K562 (cell line): ENCODE measurements at regions not wholly inside any gene's neighbourhood (a gene's known extent, or its start where the extent isn't known, plus 50 kb on each side); places are given as distances from the start of the nearest gene placed in this dataset.
A peak's percentile ranks its signal among the peaks of the same experiment; 100 is the strongest.
"Not testable (repeated sequence)": the region's sequence is repeated elsewhere in the genome, so short reads cannot be mapped to it uniquely, and the experiment has no call there.

Experiments used
- ATAC-seq: fragments of 200-7000 bp; cut with Tn5 transposase; 3 replicates; pipeline ENCODE4 v1.9.1; 2020; ENCODE audit warnings: moderate library complexity
- BruUV-seq: library from RNA; stranded (reverse); fragments of 400-500 nt; replicated peaks from 2 replicates; lab custom pipeline; 2021; lab: Mats Ljungman, UMichigan
- CTCF ChIA-PET: fragments of 300-600 bp; formaldehyde crosslinking; extraction: SDS; loops from one replicate; lab custom pipeline; 2021; ENCODE audit warnings: low intra/inter-chr PET ratio; lab: Yijun Ruan, JAX
- POLR2A ChIA-PET: fragments of 300-600, 350-650 bp; sonication (Branson Sonifier 250); formaldehyde crosslinking; extraction: SDS; loops from one replicate; lab custom pipeline; 2021; ENCODE audit warnings: antibody characterized with exemption, inconsistent platforms; lab: Yijun Ruan, JAX
- DNase-seq, 4 experiments: peaks; one replicate each; pipeline versions ENCODE4 v3.0.0 to v3.0.0-alpha.2; 2011 to 2018; ENCODE audit warnings: low spot score in 3 of 4, mixed read lengths in 3 of 4; ENCODE audit errors: extremely low read depth in 1 of 4
- FAIRE-seq: peaks from 2 replicates; lab custom pipeline; 2011; peaks lifted over from hg19 to GRCh38; lab: Jason Lieb, UNC
- H2AFZ ChIP-seq: 2 replicates; pipeline ENCODE4 v1.6.0; 2011; ENCODE audit warnings: low read depth, low read length, control low read depth, inconsistent platforms
- H3K27ac ChIP-seq: fragments of 200-600 bp; 3 replicates; pipeline ENCODE4 v1.8.0; 2011; ENCODE audit warnings: low read depth, mild to moderate bottlenecking, control low read depth, inconsistent platforms, low read length, moderate library complexity, mixed read lengths; ENCODE audit errors: extremely low read depth
- H3K27me3 ChIP-seq, 2 experiments: fragments of 300-600 bp in 1 of 2; 2 replicates in 1 of 2; 3 replicates in 1 of 2; pipeline versions ENCODE4 v1.6.0 to v1.8.0; 2011; ENCODE audit warnings: inconsistent platforms in 2 of 2, low read length in 2 of 2, mild to moderate bottlenecking in 1 of 2, mixed read lengths in 1 of 2, moderate library complexity in 1 of 2; ENCODE audit not compliant: control insufficient read depth in 2 of 2, insufficient read depth in 2 of 2
- H3K36me3 ChIP-seq: fragments of 300-600 bp; 3 replicates; pipeline ENCODE4 v1.8.0; 2011; ENCODE audit warnings: mild to moderate bottlenecking, low read length, inconsistent platforms; ENCODE audit not compliant: control insufficient read depth, insufficient read depth
- H3K4me1 ChIP-seq, 2 experiments: fragments of 200-600 bp in 1 of 2; replicated peaks in 1 of 2; 2 replicates in 1 of 2; 3 replicates in 1 of 2; pipeline versions ENCODE4 v1.5.1 to v1.8.0; 2011; ENCODE audit warnings: inconsistent platforms in 2 of 2, low read length in 2 of 2, mild to moderate bottlenecking in 1 of 2, mixed read lengths in 1 of 2, moderate library complexity in 1 of 2; ENCODE audit not compliant: control insufficient read depth in 2 of 2, insufficient read depth in 2 of 2
- H3K4me2 ChIP-seq: 2 replicates; pipeline ENCODE4 v1.6.1; 2011; ENCODE audit warnings: low read length, control low read depth, inconsistent platforms, mixed read lengths; ENCODE audit not compliant: insufficient read depth
- H3K4me3 ChIP-seq: fragments of 200-600 bp; sonication (generic), shearing (Covaris generic); 2 replicates; pipeline ENCODE4 v1.5.1; 2016; ENCODE audit warnings: control low read depth, inconsistent platforms
- H3K79me2 ChIP-seq: fragments of 200-600 bp; 3 replicates; pipeline ENCODE4 v1.8.0; 2011; ENCODE audit warnings: low read length, inconsistent platforms; ENCODE audit not compliant: control insufficient read depth, insufficient read depth
- H3K9ac ChIP-seq, 2 experiments: 2 replicates each; pipeline versions ENCODE4 v1.6.0 to v1.6.1; 2011; ENCODE audit warnings: low read depth in 2 of 2, low read length in 2 of 2, control low read depth in 1 of 2, inconsistent platforms in 1 of 2, mild to moderate bottlenecking in 1 of 2, mixed read lengths in 1 of 2; ENCODE audit not compliant: insufficient read depth in 1 of 2
- H3K9me1 ChIP-seq: one replicate; pipeline ENCODE4 v1.6.0; 2011; ENCODE audit warnings: inconsistent platforms, mild to moderate bottlenecking, low read length, moderate library complexity; ENCODE audit not compliant: control insufficient read depth, insufficient read depth
- H3K9me3 ChIP-seq: replicated peaks from 2 replicates; pipeline ENCODE4 v1.5.1; 2011; ENCODE audit warnings: low read depth, low read length, inconsistent platforms; ENCODE audit not compliant: control insufficient read depth, insufficient read depth
- H4K20me1 ChIP-seq: replicated peaks from 2 replicates; pipeline ENCODE4 v1.6.1; 2011; ENCODE audit warnings: low read length, inconsistent platforms, mixed read lengths; ENCODE audit not compliant: control insufficient read depth, insufficient read depth
- GTF2A2 ChIP-seq: IDR thresholded peaks from 2 replicates; pipeline ENCODE4 v1.6.1; 2016; ENCODE audit warnings: mild to moderate bottlenecking, missing genetic modification characterization, missing compliant biosample characterization
- GTF2F1 ChIP-seq: IDR thresholded peaks from 2 replicates; pipeline ENCODE4 v1.6.1; 2011; ENCODE audit warnings: low read depth, low read length, improper control_type of control experiment
- POLR2A ChIP-seq: fragments of 450-650 bp; conservative IDR thresholded peaks from 2 replicates; pipeline ENCODE4 v1.6.1; 2016
- SMAD1 ChIP-seq: fragments of 150-350 bp; IDR thresholded peaks from 2 replicates; pipeline ENCODE4 v1.6.1; 2014; ENCODE audit warnings: low read length, low read depth; ENCODE audit not compliant: partially characterized antibody
- ZNF740 ChIP-seq, 3 experiments: fragments of 200-800 bp in 1 of 3; sonication (Bioruptor generic) in 1 of 3; sonication (generic) in 1 of 3; formaldehyde crosslinking in 1 of 3; IDR thresholded peaks; 2 replicates each; pipeline versions ENCODE4 v1.6.1 to v1.8.0; 2016 to 2022; ENCODE audit warnings: mild to moderate bottlenecking in 2 of 3, missing compliant biosample characterization in 2 of 3, missing genetic modification characterization in 2 of 3, missing genetic modification reagents in 1 of 3
- WGBS: fragments of 100-300 bp; shearing (Covaris generic); methylation state at CpG from one replicate; pipeline ENCODE4 v1.1.6; 2016; ENCODE audit warnings: low coverage, mixed read lengths; ENCODE audit not compliant: insufficient coverage; ENCODE audit errors: missing lambda C conversion rate; 5-methylcytosine and 5-hydroxymethylcytosine counted together
- in situ Hi-C: fragments of 300-500 bp; cut with MboI; formaldehyde crosslinking; loops from 4 replicates; pipeline ENCODE4 v1.15.0; 2018; ENCODE audit warnings: inconsistent platforms, mixed read lengths
- intact Hi-C: fragments of 100-400 bp; cut with micrococcal nuclease; formaldehyde crosslinking; loops from 2 replicates; pipeline ENCODE4 v1.14.2; 2022

- WGBS = 1% methylated on average over 10 of the region's 10 CpGs
- CTCF ChIA-PET = no interaction called here
- in situ Hi-C loops = no loop called here
- H3K9me1 ChIP-seq = no peaks in the 10 kb centered on the region
- H3K9ac ChIP-seq = no peak overlapping the region
- H3K27me3 ChIP-seq = peaks cover 2 to 18% of the 10 kb centered on the region in 2 experiments; a peak in 4 of 5 replicates
- H4K20me1 ChIP-seq = no peaks in the 10 kb centered on the region
- no peak for FAIRE-seq
- H3K9me3 ChIP-seq = no peaks in the 10 kb centered on the region; the same call in 1 of the 2 replicates
- H3K27ac ChIP-seq = no peak overlapping the region
- POLR2A ChIA-PET = interaction anchor here (0.7 to 1.2 kb wide), 2 partner anchors 10 to 1097 kb away, joined by 3 to 4 read pairs; no protein-coding TSS in a partner anchor
- no peaks in the 10 kb centered on the region for H3K4me1 ChIP-seq
- TF ChIP-seq SMAD1 (no peak), GTF2A2 (tag) (peak; percentile 77), ZNF740 (CRISPR knock-in tag; IDR thresholded peaks at IDR 0.05) (no peak), ZNF740 (tag; IDR thresholded peaks at IDR 0.05) (peak in 1 of 2 experiments; percentile 86; a peak in 2 of 4 replicates)
- no peaks in the 10 kb centered on the region for H3K79me2 ChIP-seq
- intact Hi-C loops = no loop called here
- no peak for ATAC-seq
- DNase-seq = no peak
- H3K36me3 ChIP-seq = no peaks in the 10 kb centered on the region
- BruUV-seq = no TSS peak
- no peak overlapping the region for H3K4me3 ChIP-seq
- no peak overlapping the region for H3K4me2 ChIP-seq
- no peak overlapping the region for H2AFZ ChIP-seq
These were observed 167.6 kb downstream of the THBS2 start for GRCh38 chr6:169086020-169086419.

GRCh38 chr6:169085466-169085865 is 168.2 kb downstream of the THBS2 start:
- H3K9me3 ChIP-seq = no peaks in the 10 kb centered on the region
- H4K20me1 ChIP-seq = no peaks in the 10 kb centered on the region
- no peak overlapping the region for H3K27ac ChIP-seq
- no peak overlapping the region for H3K4me2 ChIP-seq
- H3K9me1 ChIP-seq = no peaks in the 10 kb centered on the region
- no peak overlapping the region for H3K4me3 ChIP-seq
- intact Hi-C loops = no loop called here
- no peak for FAIRE-seq
- in situ Hi-C loops = no loop called here
- H3K4me1 ChIP-seq = no peaks in the 10 kb centered on the region
- H3K27me3 ChIP-seq = peaks cover 2 to 18% of the 10 kb centered on the region in 2 experiments; a peak in 4 of 5 replicates
- ChIA-PET CTCF (no interaction called here), POLR2A (interaction anchor here (1.2 kb wide), 1 partner anchor 9 kb away, joined by 4 read pairs; no protein-coding TSS in a partner anchor)
- no peaks in the 10 kb centered on the region for H3K79me2 ChIP-seq
- 5% methylated on average over 6 of the region's 6 CpGs for WGBS
- no peak for DNase-seq
- no TSS peak for BruUV-seq
- no peaks in the 10 kb centered on the region for H3K36me3 ChIP-seq
- H3K9ac ChIP-seq = no peak overlapping the region
- ATAC-seq = no peak
- no peak for TF ChIP-seq POLR2A
- no peak for TF ChIP-seq GTF2F1
- H2AFZ ChIP-seq = no peak overlapping the region

GRCh38 chr6:169084557-169084956 is 169.1 kb downstream of the THBS2 start:
- H2AFZ ChIP-seq, ATAC-seq, H3K79me2 ChIP-seq, H3K4me1 ChIP-seq, in situ Hi-C loops, intact Hi-C loops, H3K9me3 ChIP-seq, H3K4me2 ChIP-seq, H3K36me3 ChIP-seq, H3K9me1 ChIP-seq, DNase-seq, H4K20me1 ChIP-seq, H3K27ac ChIP-seq, CTCF ChIA-PET, FAIRE-seq, BruUV-seq, POLR2A ChIA-PET, H3K9ac ChIP-seq, H3K4me3 ChIP-seq: not testable (repeated sequence)
- peaks cover 2 to 18% of the 10 kb centered on the region in 2 experiments; a peak in 4 of 5 replicates for H3K27me3 ChIP-seq
- under 1% methylated on average over 13 of the region's 13 CpGs for WGBS
